Urothelium cell line (cell line): ENCODE measurements at regions not wholly inside any gene's neighbourhood (a gene's known extent, or its start where the extent isn't known, plus 50 kb on each side); places are given as distances from the start of the nearest gene placed in this dataset.
"Not testable (repeated sequence)": the region's sequence is repeated elsewhere in the genome, so short reads cannot be mapped to it uniquely, and the experiment has no call there.

Experiments
- DNase-seq: peaks from one replicate; pipeline ENCODE4 v3.0.0; 2011; ENCODE audit warnings: low spot score, mixed read lengths
- FAIRE-seq: peaks from 2 replicates; lab custom pipeline; 2011; peaks lifted over from hg19 to GRCh38; lab: Jason Lieb, UNC

DNA sequence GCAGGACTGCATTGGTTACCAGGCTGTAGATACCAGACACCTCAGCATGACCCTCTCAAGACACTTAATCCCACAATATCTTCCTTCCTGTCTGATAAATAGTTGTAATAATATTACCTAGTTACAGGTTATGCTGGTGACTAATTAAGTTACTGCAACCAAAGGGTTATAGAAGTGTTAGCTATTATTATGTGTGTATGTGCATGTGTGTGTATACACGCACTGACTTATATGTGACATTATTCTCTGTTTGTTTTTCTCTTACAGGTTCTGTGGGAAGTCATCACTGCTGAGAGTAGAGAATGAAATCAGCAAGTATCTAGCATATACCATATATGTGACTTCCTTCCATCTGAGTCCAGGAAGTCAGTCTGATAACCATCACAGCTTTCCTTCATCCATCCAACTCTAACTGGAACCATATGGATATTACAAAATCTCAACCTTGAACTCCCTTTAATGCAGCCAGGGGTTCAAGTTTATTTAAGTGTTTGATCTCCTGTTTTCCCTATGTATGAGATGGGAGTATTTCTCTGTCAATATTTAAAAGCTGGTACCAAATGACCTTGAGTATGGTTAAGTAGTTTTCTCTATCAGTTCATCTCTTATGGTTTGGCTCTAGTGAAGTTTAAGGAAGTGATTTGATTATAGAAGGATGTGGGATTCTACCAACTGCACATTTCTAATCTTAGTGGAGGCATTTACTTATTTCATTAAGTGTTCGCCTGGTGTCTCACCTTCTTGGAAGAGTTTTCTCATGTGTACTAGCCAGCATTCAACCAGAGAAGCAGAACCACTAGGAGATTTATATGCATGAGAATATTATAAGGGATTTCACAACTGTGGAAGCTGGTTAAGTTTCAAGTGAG is 313.2 kb downstream of the HIVEP2 start:
- FAIRE-seq (no peak), DNase-seq (no peak)

DNA sequence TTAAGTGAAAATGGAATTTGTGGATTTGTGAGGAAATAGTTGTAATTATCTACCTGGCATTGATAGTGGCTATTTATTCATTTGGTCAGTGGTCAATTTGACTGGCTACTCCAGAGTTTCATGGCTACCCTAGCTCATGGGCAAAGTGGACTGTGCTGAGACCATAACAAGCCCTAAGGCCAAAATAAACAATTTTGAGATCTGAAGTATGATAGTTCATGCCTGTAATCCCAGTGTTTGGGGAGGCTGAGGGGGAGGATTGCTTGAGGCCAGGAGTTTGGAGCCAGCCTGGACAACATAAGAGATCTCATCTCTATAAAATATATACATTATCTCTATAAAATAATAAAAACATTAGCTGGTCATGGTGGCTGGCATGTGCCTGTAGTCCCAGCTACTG is 311.7 kb downstream of the HIVEP2 start:
- FAIRE-seq, result no peak

DNA sequence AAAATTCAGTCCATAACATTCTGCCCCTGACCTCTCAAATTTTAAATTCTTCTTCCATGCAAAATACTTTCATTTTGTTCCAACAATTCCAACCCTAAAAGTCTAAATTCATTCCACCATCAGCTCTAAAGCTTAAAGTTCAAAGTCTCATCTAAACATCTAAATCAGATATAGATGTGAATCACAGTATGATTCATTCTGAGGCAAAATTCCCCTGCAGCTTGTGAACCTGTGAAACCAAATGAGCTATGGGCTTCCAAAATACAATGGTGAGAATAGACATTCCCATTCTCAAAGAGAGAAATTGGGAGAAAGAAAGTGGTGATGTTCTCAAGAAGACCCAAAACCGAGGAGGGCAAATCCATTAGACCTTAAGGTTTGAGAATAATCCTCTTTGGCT is 309.8 kb downstream of the HIVEP2 start:
- no peak for FAIRE-seq
- DNase-seq, result no peak

More for the DNA sequence above, 311.7 kb downstream of the HIVEP2 start:
- no peak for DNase-seq

DNA sequence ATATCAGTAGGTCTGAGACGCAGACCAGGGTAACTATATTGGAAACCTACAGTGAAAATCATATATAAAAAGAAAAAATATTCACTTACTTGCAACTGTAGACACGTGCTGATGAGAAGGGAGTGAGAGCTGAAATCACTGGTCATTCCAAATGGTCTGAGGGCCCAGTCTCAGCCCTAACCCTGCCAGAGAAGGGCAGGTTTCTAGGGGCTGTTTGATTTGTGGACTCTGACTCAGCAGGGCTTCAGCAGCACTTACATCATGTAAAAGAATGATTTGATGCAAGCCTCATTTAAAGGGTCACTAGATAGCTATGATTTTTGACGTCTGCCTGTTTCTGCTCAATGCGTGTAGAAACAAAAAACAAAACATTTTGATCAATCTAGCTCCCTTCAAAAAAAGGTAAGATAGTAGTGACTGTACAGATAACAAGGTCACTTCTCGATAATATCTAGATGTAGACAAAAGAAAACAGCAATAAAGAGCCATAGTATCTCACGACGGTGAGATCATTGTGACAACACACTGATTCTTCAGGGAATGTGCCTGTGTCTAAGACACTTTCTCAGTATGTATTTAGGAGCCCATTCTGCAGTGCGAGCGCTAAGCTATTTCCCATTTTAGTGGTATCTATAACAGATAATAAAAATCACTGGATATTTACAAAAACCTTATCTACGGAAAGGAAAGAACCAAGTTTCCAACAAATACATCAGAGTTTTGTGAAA is 307.2 kb downstream of the HIVEP2 start:
- FAIRE-seq (no peak), DNase-seq (no peak)

DNA sequence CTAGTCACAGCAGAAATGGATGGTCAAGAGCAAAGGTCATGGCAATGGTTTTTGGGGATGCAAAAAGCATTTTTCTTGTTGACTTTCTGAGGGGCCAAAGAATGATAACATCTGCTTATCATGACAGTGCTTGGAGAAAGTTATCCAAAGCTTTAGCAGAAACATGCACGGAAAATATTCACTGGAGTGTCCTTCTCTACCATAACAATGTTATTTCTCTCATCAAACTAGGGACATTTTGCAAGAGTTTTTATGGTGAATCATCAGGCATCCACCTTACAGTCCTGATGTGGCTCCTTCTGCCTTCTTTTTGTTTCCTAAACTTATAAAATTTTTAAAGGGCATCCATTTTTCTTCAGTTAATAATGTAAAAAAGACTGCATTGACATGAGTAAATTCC is 302.3 kb downstream of the HIVEP2 start:
- DNase-seq (no peak), FAIRE-seq (no peak)

DNA sequence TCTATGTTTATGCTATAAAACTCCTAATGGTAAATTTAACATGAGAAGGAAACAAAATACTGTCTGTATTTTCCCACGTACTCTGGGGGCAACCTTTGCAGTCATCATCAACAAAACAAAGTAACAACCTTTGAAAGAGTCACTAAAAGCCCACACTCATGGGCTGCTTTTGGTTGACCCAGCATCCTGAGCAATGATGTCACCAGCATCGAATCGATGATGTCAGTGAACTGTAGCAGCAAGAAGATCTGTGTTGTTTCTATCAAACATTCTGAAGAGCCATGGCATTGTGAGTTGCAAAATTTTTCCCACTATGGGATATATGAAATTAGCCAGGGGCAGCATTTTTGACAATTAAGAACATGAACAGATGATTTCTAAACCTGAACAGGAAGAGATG is 300.1 kb downstream of the HIVEP2 start:
- DNase-seq (no peak), FAIRE-seq (no peak)

DNA sequence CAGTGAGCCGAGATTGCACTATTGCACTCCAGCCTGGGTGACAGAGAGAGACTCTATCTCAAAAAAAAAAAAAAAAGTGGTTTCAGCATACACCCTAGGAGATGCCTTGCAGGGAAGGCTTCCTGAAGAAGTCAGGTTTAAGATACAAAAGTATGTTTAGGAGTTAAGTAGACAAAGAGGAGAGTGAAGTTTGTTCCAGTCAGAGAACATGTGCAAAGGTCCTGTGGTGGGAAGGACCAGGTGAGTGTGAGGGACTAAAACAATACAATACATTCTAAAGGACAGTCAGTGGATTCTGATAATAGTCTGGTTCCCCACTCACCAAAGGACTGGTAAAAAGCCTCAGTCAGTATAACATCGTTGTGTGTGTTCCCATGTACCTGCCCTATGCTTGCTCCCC is 299.3 kb downstream of the HIVEP2 start:
- DNase-seq (no peak), FAIRE-seq (no peak)

DNA sequence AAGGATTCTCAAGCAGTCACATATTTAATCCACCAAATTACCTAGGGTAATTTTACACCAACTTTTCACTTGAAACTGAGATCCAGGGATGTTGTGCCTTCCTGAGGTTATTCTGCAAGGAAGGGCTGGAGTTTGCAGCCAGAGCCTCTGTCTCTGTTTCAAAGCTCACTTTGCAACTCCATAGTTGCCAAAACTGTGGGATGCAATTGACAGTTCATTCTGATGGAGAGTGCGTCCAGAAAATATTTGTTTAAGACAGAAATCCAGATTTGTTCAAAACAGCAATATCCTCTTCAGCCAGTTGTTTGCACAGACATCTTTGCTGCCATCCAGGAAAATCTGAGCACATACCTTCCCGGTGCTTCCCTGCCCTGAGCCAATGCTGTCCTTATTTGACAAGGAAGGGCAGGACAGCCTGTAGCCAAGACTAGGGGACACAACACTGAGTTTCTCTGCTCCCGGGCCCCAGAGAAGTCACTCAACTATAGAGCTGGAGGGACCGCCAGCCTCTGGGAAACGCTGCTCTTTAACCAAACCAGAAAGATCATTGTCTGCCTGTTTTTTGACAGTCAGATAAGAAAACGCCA is 297.4 kb downstream of the HIVEP2 start:
- DNase-seq (no peak), FAIRE-seq (no peak)

DNA sequence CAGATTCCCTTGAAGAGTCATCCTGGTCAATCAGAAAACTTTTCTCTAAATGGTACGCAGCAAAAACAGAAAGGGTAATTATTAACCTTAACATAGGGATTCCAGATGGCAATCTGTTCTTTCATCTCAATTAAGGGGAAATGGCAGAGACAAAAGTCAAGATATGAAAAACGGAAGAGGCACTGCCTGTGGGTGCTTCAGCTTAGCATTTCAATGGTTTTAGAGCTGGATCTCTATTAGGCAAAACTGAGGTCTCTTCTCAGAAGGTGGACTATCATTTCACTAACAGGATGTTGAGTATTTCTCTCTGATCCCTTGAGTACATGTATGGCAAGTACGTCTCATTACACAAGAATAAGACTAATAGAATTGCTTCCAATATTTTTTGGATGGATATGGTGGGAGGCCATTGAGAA is 296.9 kb downstream of the HIVEP2 start:
- DNase-seq (no peak), FAIRE-seq (no peak)

DNA sequence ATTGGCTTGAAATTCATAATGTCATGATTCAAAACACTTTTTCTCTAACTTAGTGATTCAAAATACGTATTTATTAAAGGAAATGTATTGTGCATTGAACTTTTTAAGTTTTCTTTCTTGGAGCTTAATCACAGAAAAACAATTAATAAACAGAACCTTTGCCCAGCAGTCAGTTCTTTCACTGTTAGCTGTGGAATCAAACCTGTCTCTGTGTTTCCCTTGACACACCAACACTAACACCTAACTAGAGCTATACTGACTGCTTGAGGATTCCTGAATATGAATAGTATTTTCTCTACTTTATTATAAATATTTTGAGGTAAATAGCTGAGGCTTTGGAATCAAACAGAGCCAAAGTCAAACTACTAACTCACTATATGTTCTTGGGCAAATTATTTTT is 296.4 kb downstream of the HIVEP2 start:
- no peak for FAIRE-seq
- no peak for DNase-seq

DNA sequence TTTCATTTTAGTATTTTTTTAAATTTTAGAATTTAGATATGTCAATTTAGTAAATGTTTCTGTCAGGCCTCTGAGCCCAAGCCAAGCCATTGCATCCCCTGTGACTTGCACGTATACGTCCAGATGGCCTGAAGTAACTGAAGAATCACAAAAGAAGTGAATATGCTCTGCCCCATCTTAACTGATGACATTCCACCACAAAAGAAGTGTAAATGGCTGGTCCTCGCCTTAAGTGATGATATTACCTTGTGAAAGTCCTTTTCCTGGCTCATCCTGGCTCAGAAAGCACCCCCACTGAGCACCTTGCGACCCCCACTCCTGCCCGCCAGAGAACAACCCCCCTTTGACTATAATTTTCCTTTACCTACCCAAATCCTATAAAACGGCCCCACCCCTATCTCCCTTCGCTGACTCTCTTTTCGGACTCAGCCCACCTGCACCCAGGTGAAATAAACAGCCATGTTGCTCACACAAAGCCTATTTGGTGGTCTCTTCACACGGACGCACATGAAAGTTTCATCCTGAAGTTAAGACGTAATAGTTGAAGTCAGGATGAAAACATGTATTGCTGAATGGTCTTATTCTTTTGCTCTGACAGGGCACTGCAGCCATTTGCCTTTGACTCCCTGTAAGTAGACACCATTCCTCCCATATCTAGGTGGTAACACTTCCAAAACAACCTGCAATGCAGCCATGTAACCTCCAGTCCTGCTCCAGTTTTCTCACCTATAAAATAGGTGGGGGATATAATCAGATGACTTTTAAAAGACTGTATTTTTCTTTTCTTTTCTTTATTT is 295.3 kb downstream of the HIVEP2 start:
- not testable (repeated sequence) for FAIRE-seq

DNA sequence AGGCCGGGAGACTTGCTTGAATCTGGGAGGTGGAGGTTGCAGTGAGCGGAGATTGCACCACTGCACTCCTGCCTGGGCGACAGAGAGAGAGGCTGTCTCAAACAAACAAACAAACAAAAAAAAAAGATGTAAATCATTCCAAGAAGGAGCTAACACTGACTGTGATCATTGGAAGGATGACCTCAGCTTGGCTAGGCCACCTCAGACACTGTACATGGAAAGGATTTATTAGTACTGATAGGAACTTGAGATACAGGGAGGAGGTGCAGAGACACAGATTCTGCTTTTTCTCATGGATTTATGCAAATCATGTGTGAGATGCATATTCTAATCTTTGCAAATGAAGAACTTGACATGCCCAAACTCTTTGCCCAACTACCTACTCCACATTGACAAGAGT is 293.6 kb downstream of the HIVEP2 start:
- DNase-seq, result no peak
- FAIRE-seq, result no peak

More for the DNA sequence above, 295.3 kb downstream of the HIVEP2 start:
- DNase-seq, result not testable (repeated sequence)

DNA sequence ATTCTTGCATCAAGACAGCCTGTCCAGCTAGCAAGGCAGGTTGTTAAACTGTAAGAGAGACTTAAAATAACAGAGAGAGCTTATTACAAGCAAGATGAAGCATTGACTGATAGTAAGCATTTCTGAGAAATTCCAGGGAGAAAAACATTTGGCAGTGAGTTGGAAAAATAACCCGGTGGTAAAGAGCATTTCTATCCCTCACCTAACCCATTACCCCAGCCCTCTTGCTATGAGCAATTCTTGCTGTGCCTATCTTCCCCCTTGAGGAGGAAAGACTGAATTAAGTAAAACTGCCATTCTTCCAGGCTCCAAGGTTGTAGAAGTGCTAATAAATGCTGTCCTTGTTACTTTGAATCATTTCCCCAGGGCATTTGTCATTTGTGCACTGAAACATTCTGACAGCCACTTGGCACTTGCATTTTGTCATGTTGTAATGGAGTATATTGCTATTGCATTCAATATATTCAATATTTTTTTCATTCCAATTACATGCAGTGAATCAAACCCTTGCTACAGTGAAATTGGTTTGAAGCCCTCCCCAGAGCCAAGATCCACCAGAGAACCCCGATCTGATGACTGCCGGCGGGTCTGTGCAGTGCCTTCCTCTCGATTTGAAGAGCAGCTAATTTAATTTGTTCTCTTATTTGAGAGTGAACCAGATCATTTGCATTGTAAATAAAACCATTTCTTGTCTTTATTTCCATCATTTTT is 291.1 kb downstream of the HIVEP2 start:
- FAIRE-seq, result no peak

DNA sequence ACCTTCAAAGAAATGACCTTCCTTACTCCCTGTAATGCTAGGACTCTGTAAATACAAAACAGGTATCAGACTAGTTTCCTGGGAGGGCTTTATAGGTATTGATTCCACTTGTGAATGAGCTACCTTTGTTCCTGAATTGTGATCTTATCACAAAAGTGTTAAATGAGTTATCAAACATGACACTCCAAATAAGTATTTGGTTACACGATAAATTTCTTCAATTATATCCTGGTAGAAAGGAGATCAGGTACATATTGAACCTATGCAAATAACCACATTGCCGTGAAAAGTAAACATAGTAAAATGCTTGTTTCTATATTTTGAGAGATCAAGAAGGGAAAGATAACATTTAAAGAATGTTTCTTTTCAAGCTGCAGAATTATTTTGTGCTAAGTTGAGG is 285.3 kb downstream of the HIVEP2 start:
- DNase-seq (no peak), FAIRE-seq (no peak)

More for the DNA sequence above, 291.1 kb downstream of the HIVEP2 start:
- no peak for DNase-seq

DNA sequence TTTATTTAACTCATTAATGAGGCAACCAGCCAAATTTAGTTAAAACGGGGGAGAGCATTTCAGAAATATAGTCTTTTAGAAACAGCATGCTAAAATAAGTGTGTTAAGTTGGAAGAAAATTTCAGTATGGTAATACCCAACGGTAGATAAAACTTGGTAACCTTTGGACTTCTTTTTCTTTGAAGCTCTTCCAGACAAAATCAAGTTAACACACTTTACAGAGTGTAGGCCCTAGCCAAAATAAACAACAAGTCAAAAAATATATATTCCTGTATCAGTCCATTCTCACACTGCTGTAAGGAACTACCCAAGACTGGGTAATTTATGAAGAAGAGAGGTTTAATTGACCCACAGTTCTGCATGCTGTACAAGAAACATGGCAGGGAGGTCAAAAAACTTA is 279.6 kb downstream of the HIVEP2 start:
- FAIRE-seq (no peak), DNase-seq (no peak)

DNA sequence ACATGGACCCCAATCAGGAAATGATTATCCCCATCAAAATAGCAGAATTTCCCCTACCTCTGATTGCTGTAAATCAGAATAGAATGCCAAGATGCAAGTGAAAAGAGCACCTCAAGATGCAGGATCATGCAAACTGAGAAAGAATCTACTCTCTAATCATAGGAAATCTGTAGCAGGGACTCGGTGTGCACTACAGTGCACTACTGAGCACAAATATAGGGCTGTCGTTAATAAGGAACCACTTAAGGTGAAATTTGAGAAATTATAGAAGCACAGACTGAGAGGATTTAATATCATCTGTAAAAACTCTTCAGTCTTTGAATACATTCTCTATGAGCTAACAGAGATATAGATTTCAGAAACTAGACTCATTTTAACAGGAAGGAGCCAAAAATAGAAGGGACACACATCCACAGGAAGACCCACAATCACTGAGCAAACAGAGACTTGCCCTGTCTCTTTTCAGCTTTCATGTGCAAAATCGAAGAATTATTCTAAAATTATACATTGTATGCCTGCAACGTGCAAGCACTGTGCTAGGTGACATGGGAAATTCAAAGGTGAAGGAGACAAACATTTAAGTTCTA is 278.3 kb downstream of the HIVEP2 start:
- DNase-seq, result no peak
- no peak for FAIRE-seq

DNA sequence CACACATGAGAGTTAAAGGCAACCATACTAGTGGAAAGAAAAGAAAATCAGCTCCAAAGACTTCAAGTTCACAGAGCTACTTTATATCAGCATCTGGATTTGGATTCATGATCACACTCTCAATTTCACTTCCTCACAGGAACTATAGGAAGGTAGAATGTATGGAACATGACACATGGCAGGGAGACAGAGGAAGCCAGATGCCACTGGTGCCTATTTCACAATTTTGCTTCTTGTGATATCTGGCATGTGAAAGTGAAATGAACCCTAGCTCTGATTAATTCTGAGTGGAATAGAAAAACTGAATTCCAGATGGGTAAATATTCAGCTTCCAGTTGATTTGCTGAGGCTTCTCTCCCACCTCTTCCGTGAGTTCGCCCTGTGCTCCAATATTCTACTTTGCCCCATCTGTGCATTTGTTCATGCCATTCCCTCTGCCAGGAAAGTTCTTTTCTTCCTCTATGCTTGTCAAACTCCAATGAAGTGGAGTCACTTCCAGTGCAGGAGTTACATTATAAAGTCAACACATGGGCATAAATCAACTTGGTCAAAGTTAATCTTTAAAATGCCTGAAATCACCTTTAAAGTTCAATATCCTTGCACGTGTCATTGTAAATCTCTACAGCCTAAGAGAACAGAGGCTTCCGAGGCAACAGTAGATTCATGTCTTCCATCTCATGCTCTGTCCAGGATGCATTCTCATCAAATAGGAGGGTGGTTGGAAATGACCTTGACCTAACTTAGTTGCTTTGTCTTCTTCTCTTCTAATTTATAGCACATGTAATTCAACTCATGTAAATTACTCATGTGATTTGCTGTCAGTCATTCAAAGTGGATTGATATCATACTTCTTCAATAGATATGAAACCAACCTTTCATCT is 275.3 kb downstream of the HIVEP2 start:
- DNase-seq, result no peak
- no peak for FAIRE-seq

DNA sequence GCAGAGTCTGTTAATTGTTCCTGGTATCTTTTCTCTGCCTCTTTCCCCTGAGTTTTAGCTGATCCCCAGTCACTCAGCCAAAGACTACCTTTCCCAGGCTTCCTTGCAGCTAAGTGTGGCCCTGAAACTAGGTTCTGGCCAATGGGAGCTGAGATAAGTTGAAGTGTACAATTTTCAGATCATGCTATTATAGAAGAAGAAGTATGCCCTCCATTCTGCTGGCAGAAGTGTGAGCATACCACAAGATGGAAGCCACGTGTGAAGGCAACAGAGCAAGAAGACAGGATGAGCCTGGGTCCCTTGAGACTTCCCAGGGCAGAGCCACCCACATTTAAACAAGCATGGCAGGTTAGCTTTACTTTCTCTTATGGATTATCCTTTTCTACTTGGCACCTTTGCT is 273.2 kb downstream of the HIVEP2 start:
- FAIRE-seq (no peak), DNase-seq (no peak)

DNA sequence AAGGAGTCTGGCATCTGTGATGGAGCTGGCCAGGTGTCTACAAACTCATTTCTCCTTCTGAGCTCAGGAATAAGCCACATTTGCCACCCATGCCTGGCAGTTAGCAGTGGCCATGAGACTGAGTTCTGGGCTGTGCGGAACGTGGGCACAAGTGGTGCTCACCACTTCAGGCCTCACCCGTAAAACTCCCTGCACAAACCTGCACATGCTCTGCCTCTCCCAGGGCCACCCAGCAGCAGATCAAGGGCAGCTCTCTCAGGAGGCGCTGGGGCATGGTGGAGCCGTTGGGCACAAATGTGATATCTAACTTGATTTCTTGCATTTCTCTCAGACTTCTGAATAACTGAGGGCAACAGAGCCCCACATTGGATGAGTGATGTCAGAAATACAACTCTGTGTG is 269.5 kb downstream of the HIVEP2 start:
- DNase-seq, result no peak
- FAIRE-seq, result no peak
